Hypothalamus (tissue), 51 donors: ENCODE measurements at regions not wholly inside any gene's neighbourhood (a gene's known extent, or its start where the extent isn't known, plus 50 kb on each side); places are given as distances from the start of the nearest gene placed in this dataset.
"Not testable (repeated sequence)": the region's sequence is repeated elsewhere in the genome, so short reads cannot be mapped to it uniquely, and the experiment has no call there.

Experiments
- DNase-seq, 51 donors: peaks; one replicate each; lab custom pipeline; 2025; lab: John Stamatoyannopoulos, UW

DNA sequence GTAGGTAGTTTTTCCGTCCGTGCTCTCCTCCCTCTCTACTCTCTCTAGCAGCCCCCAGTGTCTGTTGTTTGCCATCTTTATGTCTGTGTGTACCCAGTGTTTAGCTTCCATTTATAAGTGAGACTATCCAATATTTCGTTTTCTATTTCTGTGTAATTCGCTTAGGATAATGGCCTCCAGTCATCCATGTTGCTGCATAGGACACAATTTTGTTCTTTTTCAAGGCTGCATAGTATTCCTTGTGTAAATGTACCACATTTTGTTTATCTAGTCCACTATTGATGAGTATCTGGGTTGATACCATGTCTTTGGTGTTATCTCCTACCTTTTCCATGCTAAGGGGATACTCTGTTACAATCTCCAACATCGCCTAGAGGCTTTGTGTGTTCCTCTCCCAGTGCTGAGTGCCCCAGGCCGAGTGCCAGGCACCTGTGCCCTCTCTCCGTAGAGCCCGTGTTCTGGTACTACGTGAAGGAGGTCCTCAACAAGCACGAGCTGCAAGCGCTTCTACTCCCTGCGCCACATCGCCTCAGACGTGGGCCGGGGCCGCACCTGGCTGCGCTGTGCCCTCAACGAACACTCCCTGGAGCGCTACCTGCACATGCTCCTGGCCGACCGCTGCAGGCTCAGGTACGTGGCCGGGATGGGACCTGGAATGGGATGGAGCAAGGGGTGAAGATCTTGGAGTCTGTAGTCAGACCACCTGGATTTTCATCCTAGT, 51.0 kb downstream of the NPIPB11 start:
- DNase-seq, result not testable (repeated sequence)

DNA sequence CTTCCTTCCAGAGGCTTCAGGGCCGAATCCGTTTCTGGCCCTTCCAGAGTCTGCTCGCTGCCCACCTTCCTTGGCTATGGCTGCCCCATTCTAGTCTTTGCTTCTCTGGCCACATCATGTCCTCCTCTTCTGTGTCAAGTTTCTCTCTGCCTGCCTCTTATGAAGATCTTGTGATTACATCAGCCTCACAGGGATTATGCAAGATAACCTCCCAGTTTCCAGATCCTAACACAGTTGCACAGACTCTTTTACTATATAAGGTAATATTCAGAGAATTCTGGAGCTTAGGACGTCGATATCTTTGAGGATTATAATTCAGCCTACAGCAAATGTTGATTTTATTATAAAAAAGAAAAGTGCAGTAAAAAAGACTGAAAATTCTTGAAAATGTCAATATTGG, 52.1 kb downstream of the NPIPB11 start:
- not testable (repeated sequence) for DNase-seq

DNA sequence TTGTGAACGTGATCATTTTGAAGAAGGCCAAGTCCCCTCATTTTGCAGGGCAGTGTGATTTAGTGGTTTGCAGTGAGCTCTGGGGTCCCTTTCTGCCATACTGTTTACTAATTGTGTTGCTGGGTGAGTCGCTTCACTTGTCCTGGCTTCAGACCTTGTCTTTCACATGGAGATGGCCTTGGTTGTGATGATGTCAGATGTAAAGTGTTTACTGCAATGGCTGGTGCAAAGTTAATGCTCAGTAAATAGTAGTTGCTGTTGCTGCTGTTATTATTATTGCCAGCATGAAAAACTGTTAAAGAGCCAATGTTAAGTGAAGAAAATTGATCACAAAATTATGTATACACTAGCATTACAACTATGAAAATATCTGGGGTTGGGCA, 53.9 kb downstream of the NPIPB11 start:
- not testable (repeated sequence) for DNase-seq

DNA sequence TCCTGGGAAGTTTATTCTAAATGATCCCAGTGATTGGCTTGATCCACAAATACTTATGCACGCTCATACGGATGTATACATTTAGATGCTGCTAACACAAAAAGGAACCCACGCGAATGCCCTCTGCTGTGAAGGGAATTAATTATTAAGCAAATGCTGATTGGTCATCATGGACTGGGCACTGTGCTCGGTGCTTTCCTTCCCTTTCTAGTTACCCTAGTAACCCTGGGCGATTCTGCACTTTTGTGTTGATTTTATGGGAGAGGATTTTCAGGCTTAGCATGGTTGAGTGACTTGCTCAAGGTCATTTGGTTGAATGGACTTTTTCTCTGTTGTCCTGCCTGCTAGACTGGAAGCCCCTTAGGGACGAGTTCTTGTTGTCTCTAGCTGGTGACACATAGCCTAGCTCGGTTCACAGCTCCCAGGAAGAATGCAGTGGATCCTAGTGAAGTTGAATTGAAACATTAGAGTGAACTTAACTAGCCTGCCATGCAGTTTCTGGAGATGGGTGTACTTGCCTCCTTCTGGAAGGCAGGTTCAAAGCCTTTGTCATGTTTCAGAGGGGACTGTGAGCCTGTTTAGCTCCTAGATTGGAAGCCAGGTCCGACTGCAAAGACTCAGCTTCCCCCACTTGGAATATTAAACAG, 54.4 kb downstream of the NPIPB11 start:
- DNase-seq, result not testable (repeated sequence)

DNA sequence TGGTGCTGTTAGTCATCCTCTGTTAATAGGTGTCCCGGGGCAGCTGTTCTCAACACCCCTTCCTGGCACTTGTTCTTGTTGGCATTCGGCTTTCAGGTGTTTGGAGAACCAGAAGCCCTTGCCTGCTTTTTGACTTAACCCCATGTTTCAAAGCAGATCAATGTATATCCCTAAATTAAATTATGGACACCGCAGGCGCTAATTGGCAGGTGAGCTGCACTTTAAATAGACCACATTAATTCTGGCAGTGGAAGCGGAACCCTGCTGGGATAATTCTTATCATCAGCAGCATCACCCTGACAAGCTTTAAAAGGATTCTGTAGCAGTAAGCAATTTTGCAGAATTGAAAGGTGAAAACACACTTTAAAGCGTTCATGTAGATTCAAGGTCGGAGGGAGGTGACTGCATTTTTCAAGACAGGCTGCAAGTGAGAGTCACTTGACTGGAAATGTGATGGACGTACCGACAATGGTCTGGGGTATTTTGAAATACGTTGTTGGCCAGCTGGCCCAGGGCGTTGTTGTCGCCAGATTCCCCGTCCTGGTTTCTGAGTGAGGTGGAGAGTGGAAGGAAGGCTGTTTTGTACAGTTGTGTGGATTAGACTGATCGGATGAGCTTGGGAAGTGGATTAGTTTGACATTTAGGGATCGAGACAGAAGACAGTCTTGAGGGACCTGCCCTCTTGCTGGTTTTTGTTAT, 55.1 kb downstream of the NPIPB11 start:
- not testable (repeated sequence) for DNase-seq

DNA sequence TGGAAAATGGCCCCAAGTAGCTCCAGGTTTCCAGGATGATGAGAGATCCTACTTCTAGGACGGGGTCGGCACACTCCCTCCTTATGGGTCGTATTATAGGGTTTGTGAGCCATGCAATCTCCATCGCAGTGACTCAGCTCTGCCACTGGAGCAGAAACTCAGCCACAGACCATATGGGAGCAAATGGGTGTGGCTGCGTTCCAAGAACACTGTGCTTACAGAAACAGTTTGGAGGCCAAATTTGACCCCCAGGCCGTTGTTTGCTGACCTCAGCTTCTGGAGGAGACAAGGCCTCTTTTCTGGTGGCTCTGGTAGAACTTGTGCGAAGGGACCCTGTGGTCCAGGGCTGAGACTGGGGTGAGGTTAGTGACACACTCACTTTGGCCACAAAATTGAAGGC, 56.5 kb downstream of the NPIPB11 start:
- not testable (repeated sequence) for DNase-seq

DNA sequence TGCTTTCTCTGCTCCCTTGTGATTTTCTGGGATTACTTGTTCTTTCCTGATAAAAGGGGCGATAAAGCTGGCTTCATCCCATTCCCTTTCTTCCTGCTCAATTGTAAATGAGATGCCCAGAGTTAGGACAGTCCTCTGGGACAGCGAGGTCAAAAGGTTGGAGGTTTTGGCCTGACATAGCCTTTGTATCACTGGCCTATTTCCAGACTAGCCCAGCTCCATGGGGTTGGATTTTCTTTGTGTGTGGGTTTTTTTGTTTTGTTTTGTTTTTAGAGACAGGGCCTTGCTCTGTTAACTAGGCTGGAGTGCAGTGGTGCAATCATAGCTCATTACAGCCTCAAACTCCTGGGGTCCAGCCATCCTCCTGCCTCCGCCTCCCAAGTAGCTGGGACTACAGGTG, 57.8 kb downstream of the NPIPB11 start:
- DNase-seq, result not testable (repeated sequence)

DNA sequence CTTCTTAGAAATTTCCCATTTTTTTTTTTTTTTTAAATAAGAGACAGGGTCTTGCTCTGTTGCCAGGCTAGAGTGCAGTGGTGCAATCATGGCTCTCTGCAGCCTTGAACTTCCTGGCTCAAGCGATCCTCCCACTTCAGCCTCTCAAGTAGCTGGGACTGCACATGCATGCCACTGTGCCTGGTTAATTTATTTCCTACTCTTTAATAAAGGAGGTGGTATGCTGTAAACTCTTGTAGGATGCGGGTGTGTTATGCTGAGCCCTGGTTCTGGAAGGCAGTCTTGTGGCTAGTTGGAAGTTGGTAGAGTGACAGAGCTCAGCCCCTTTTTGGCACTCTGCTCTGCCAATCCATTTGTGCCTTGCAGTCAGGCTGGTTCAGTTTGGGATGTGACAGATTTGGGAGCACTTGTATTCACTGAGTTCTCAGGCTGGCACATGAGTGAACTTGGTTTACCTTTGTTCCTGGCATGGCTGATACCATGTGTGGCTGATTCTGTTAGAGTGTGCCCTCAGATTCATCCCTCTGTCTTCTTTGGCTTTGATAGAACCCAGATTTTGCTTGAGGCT, 58.3 kb downstream of the NPIPB11 start:
- not testable (repeated sequence) for DNase-seq

DNA sequence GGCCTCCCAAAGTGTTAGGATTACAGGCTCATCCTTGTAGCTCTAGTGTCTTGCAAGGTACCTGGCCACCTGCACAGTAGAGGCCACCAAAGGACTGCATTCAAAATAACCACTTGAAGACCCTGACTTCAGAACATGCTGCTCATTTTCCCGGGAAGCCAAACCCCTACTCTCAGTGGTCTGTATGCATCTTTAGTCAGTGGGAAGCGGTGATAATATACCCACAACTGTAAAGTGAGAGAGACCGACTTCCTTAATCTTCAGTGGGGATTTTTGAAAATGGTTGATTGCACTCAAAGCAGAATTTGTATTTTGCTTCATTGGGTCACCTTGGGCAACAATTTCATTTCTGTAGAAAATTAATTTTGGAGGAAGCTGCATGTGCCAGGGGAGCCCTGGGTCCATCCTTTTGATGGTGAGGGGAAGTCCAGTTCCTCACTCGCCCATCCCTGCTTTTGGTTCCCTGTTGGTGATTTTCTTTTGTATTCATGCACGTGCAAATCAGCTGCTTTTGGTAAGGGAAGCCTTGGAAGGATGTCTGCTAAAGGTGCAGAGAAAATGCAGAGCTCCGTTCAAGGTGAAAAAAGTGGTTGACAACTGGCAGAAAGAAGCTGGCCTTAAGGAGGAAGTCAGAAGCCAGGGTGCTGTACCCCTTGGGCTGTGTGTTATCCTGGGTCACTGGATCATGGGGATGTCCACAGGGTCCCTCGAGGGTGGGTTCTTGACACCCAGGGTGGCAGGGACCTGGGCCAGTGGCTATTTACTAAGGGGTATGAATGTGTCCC, 59.5 kb downstream of the NPIPB11 start:
- DNase-seq, result not testable (repeated sequence)

DNA sequence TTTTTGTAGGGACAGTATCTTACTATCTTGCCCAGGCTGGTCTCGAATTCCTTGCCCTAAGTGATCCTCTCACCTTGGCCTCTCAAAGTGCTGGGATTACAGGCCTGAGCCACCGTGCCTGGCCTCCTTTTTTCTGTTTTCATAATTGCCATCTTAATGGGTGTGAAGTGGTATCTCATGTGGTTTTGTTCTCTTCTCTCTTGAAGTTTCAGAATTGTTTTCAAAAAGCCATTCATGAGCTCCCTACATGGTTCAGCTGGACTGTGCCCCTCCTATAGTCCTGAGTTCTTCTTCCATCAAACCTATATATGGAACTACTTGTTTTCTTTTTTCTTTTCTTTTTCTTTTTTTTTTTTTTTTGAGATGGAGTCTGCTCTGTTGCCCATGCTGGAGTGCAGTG, 60.3 kb downstream of the NPIPB11 start:
- DNase-seq, result not testable (repeated sequence)

DNA sequence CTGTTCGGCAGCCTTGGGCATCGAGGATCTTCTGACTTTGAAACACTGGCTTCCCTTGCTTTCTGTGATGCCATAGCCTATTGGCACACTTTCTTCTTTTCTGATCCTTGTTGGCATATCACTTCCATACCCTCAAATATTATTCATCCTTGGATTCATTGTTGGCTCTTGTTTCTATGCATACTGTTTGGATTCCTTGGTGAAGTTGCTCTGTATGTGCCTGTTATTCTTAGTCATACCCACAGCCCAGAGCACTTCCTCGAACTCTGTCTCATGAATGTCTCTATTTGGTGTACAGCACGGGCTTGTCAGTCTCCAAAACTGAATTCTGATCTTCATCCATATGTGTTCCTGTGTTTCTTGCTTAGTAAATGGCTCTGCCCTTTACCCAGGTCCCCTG, 63.6 kb downstream of the NPIPB11 start:
- DNase-seq, result not testable (repeated sequence)

DNA sequence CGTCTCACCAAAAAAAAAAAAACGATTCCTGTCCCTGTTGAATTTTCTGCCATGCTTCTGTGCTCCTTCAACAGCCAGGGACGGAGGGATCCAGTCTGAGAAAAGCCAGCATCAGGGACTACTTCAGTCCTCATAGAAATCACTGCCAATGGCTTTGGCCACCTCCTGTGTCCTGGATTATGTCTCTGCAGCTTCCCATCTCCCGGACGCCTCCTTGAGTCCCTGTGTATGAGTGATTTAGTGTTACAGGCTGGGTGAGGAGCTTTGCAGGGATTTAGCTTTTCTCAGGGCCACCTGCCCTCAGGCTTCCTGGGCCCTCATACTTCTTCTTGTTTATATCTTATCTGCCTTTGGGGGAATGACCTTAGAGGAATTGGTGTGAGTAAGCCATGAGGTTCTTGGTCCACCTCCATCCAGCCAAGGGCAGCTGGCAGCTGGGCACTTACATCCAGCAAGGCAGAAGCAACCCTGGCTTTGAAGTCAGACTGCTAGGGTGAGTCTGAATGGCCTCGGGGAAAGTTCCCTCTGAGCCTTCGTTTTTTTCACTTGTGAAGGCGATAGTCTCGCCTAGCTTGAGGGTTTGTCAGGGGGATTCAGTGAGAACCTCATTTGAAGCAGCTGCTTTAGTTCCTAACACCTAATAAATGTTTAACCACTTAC, 65.6 kb downstream of the NPIPB11 start:
- not testable (repeated sequence) for DNase-seq

DNA sequence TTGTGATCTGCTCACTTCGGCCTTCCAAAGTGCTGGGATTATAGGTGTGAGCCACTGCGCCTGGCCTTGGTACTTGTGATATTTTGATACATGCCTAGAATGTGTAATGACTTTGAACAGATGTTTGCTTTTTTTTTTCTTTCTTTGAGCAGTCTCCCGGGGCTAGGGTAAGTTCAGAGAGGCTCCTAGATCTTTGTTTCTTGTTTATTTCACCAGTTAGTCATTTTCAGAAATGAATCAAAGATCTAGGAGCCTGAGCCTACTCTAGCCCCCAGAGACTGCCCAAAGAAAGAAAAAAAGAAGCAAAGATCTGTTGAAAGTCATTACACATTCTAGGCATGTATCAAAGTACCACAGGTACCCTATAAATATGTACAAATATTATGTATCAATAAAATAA, 66.3 kb downstream of the NPIPB11 start:
- not testable (repeated sequence) for DNase-seq

DNA sequence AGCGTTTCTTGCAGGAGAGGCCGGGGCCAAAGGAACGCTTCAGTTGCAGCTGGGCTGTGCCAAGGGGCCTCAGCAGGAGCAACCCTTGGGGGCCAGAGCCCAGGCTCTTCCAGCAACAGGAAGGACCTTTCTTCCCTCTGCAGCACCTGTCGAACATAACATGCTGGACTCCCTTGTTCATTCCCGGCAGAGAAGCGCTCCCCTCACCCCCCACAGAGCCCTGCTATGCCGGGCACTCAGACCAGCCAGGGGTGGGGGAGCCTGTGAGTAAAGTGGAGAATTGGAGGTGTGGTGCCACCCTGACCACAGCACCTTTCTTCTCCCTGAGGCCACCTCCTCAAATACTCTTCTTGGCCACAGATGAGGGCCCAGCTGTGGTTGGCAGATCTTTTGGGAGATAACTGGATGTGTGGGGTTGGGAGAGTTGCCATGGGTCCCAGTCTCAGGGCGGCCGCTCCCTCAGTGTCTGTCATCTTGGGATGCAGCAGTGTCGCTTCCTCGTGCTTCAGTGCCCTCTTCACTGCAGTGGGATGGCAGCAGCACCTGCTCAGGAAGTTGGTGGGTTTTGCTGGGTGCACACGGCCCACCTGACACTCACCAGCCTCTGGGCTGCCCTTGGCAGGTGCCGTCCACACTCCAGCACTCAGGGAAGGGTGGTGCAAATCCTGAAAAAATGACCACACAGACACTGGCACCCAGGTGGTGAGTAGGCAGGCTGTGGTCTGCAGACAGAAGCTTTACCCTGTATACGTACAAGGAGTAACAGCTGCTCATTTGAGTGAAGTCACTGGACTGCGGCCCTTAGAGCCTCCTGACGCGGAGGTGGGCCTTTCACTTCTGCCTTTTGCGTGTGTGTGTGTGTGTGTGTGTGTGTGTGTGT, 67.5 kb downstream of the NPIPB11 start:
- not testable (repeated sequence) for DNase-seq

DNA sequence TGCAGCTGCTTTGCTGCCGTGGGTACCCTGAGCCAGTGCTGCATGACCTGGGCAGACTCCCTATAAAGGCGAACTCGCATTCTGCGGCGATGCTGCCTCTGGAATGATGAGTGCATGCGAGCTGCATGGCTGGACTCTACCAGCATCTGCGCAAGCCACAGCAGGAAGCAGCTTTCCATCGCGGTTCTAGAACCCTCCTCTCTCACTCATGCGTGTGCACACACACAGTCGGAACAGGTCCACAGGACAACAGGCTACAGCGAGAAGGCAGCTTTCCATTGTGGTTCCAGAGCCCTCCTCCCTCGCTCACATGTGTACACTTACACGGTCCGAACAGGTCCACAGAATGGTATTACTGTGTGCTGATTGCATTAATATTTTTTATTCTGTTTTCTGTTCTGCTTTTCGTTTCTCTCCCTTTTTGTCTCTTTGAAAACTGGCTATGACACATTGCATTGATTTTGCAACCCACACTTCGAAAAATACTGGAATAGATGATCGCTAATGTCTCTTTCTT, 69.1 kb downstream of the NPIPB11 start:
- not testable (repeated sequence) for DNase-seq

DNA sequence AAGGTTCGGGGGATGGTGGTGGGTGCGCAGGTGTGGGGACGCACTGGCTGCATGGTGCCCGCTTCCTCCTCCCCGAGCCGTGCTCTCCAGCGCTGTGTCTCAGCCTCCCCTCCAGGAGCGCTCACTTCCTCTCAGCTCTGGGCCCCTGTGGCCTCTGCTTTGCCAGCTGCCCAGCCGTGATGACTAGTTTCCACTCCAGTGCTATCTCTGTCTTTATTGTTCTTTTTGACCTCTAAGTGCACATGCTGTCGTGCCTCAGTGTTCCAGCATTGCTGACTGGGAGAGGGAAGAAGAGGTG, 71.0 kb downstream of the NPIPB11 start:
- not testable (repeated sequence) for DNase-seq

DNA sequence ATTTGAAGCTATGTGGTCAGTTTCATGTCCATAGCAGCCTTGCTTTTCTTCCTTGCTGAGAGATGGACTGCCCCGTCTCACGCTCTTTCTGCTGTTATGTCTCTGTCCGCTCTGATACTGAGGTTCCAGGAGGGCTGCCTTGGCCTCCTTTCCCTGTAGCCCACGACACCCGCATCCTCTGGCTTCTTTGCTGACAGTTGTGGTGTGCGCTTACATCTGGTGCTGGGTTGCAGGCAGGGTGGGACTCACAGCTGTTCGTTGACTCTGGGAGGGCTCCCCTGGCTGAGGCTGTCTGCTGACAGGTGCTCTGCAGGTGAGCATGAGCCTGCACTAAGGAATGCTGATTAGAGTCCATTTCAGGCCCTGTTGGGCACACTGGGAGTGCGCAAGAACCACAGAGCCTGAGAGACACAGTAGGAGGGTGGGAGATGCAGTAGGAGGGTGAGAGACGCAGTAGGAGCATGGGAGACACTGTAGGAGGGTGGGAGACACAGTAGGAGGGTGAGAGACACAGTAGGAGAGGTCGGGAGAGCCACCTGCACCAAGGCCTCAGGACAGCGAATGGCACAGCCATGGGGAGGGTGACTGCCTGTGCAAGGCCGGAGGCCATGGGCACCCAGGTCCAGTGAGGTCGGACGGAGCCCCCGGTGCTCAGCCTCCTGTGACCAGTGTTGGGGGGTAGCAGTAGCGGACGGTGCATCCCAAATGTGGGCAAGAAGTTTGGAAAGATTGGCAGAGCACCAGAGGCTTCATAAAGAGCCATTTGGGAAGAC, 71.5 kb downstream of the NPIPB11 start:
- not testable (repeated sequence) for DNase-seq

DNA sequence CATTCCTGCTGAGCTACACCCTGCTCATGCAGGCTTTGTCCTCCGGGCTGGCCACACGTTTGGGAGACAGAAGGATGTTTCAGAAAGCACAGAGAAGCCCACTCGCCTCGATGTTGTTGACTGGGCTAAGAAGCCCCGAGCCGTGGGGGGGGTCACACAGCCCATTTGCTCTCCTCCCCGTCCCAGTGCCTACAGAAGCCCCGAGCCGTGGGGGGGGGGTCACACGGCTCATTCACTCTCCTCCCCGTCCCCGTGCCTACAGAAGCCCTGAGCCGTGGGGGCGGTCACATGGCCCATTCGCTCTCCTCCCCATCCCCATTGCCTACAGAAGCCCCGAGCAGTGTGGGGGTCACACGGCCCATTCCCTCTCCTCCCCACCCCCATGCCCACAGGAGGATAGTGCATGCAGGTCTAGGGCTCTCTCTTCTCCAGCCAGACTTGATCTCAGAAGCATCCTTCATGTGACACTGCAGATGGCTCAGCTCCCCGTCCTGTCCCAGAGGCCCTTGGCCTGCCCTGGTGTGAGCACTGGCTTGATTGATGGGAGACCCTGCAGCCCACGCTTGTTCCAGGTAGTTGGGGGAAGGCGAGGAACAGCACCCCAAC, 72.9 kb downstream of the NPIPB11 start:
- DNase-seq, result not testable (repeated sequence)
